ENCODE measurements at regions not wholly inside any gene's neighbourhood (a gene's known extent, or its start where the extent isn't known, plus 50 kb on each side); places are given as distances from the start of the nearest gene placed in this dataset.

- TF ChIP-seq, protein P1, sequence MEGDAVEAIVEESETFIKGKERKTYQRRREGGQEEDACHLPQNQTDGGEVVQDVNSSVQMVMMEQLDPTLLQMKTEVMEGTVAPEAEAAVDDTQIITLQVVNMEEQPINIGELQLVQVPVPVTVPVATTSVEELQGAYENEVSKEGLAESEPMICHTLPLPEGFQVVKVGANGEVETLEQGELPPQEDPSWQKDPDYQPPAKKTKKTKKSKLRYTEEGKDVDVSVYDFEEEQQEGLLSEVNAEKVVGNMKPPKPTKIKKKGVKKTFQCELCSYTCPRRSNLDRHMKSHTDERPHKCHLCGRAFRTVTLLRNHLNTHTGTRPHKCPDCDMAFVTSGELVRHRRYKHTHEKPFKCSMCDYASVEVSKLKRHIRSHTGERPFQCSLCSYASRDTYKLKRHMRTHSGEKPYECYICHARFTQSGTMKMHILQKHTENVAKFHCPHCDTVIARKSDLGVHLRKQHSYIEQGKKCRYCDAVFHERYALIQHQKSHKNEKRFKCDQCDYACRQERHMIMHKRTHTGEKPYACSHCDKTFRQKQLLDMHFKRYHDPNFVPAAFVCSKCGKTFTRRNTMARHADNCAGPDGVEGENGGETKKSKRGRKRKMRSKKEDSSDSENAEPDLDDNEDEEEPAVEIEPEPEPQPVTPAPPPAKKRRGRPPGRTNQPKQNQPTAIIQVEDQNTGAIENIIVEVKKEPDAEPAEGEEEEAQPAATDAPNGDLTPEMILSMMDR (IDR thresholded peaks at IDR 0.05 in 2 of 3, conservative IDR thresholded peaks at IDR 0.05 in 1 of 3; ENCODE audit: control insufficient read depth in 2 of 3, extremely low read depth in 1 of 3, insufficient read depth in 1 of 3, low read depth in 3 of 3, low read length in 3 of 3): no peak
- TF ChIP-seq SUPT20H (IDR thresholded peaks at IDR 0.05; ENCODE audit: borderline replicate concordance, control insufficient read depth, low read depth, low read length) (no peak), BHLHE40 (IDR thresholded peaks at IDR 0.05; ENCODE audit: borderline replicate concordance in 1 of 2, low read depth in 2 of 2, low read length in 1 of 2) (no peak), RBBP5 (conservative IDR thresholded peaks at IDR 0.05) (no peak), POU2F2 (IDR thresholded peaks at IDR 0.05; ENCODE audit: borderline replicate concordance, low read depth, low read length) (no peak)
These were observed 315.2 kb upstream of the CHAC2 start (continued) for GRCh38 chr2:53452400-53452799.

DNA sequence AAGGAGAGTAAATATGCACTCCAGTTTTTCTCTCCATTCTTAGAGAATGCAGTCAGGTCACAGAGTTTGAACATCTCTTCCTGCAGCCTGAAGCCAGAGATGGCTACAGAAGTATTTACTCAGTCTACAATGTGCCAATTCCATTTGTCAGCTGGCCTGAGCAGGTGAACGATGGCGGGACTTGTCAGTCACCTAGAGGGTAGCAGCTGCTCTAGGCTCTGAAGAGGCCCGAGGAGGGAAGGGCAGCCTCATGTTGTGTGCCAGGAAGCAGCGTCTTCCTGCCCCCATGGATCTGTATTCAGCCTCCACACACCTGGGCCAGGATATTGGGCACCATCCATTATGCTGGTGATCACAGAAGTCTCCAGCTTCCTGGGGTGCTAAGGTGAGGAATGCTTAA lies 316.7 kb upstream of the CHAC2 start:
- Histone ChIP-seq H3K79me2 (ENCODE audit: control insufficient read depth, insufficient read depth, low read length) (no peaks in the 10 kb centered on the region), H3K27ac (ENCODE audit: control insufficient read depth, insufficient read depth) (no peak overlapping the region), H3K4me1 (ENCODE audit: control insufficient read depth, insufficient read depth, low read length) (no peaks in the 10 kb centered on the region), H3K27me3 (replicated peaks in 1 of 2; ENCODE audit: control insufficient read depth in 2 of 2, insufficient read depth in 2 of 2, low read length in 1 of 2) (no peaks in the 10 kb centered on the region), H3K9me3 (replicated peaks; ENCODE audit: control insufficient read depth, insufficient read depth, low read length) (no peaks in the 10 kb centered on the region), H3K9ac (ENCODE audit: control insufficient read depth, insufficient read depth, low read length) (no peak overlapping the region), H4K20me1 (ENCODE audit: control insufficient read depth, insufficient read depth) (no peaks in the 10 kb centered on the region), H2AFZ (ENCODE audit: control insufficient read depth, low read depth, low read length) (no peak overlapping the region), H3K4me3 (no peak overlapping the region), H3K4me2 (ENCODE audit: control insufficient read depth, insufficient read depth) (no peak overlapping the region), H3K36me3 (ENCODE audit: control insufficient read depth in 2 of 2, insufficient read depth in 2 of 2, low read length in 1 of 2) (no peaks in the 10 kb centered on the region)
- ChIA-PET SMC1A (ENCODE audit: uncharacterized antibody, unreplicated experiment) (no interaction called here), RAD21 (ENCODE audit: unreplicated experiment) (no interaction called here), CTCF (no interaction called here), POLR2A (no interaction called here)
- no TSS peak for BruUV-seq (replicated peaks)
- TF ChIP-seq, protein P2, sequence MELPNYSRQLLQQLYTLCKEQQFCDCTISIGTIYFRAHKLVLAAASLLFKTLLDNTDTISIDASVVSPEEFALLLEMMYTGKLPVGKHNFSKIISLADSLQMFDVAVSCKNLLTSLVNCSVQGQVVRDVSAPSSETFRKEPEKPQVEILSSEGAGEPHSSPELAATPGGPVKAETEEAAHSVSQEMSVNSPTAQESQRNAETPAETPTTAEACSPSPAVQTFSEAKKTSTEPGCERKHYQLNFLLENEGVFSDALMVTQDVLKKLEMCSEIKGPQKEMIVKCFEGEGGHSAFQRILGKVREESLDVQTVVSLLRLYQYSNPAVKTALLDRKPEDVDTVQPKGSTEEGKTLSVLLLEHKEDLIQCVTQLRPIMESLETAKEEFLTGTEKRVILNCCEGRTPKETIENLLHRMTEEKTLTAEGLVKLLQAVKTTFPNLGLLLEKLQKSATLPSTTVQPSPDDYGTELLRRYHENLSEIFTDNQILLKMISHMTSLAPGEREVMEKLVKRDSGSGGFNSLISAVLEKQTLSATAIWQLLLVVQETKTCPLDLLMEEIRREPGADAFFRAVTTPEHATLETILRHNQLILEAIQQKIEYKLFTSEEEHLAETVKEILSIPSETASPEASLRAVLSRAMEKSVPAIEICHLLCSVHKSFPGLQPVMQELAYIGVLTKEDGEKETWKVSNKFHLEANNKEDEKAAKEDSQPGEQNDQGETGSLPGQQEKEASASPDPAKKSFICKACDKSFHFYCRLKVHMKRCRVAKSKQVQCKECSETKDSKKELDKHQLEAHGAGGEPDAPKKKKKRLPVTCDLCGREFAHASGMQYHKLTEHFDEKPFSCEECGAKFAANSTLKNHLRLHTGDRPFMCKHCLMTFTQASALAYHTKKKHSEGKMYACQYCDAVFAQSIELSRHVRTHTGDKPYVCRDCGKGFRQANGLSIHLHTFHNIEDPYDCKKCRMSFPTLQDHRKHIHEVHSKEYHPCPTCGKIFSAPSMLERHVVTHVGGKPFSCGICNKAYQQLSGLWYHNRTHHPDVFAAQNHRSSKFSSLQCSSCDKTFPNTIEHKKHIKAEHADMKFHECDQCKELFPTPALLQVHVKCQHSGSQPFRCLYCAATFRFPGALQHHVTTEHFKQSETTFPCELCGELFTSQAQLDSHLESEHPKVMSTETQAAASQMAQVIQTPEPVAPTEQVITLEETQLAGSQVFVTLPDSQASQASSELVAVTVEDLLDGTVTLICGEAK (IDR thresholded peaks at IDR 0.05; ENCODE audit: borderline replicate concordance): no peak
- TF ChIP-seq ZNF622 (IDR thresholded peaks at IDR 0.05): no peak
- no peak for TF ChIP-seq KDM1A (IDR thresholded peaks at IDR 0.05; ENCODE audit: borderline replicate concordance)
- no peak for TF ChIP-seq NR2C2 (IDR thresholded peaks at IDR 0.05; ENCODE audit: borderline replicate concordance, control insufficient read depth, insufficient read length, low read depth)
- TF ChIP-seq, protein P3, sequence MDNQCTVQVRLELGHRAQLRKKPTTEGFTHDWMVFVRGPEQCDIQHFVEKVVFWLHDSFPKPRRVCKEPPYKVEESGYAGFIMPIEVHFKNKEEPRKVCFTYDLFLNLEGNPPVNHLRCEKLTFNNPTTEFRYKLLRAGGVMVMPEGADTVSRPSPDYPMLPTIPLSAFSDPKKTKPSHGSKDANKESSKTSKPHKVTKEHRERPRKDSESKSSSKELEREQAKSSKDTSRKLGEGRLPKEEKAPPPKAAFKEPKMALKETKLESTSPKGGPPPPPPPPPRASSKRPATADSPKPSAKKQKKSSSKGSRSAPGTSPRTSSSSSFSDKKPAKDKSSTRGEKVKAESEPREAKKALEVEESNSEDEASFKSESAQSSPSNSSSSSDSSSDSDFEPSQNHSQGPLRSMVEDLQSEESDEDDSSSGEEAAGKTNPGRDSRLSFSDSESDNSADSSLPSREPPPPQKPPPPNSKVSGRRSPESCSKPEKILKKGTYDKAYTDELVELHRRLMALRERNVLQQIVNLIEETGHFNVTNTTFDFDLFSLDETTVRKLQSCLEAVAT (IDR thresholded peaks at IDR 0.05): no peak
- TF ChIP-seq ZBED1 (IDR thresholded peaks at IDR 0.05; ENCODE audit: borderline replicate concordance): no peak
- no peak for TF ChIP-seq ZNF24 (IDR thresholded peaks at IDR 0.05)
- TF ChIP-seq JUND (IDR thresholded peaks at IDR 0.05; ENCODE audit: low read depth, low read length): no peak
- TF ChIP-seq CHD2 (IDR thresholded peaks at IDR 0.05; ENCODE audit: borderline replicate concordance, low read depth, low read length): no peak
- no peak for TF ChIP-seq TAF1 (IDR thresholded peaks at IDR 0.05; ENCODE audit: borderline replicate concordance, low read depth, low read length)
- no peak for TF ChIP-seq IRF4 (IDR thresholded peaks at IDR 0.05; ENCODE audit: low read depth, low read length)
- TF ChIP-seq SMC3 (IDR thresholded peaks at IDR 0.05; ENCODE audit: borderline replicate concordance, low read length): no peak
- TF ChIP-seq CBX5 (IDR thresholded peaks at IDR 0.05; ENCODE audit: low read depth): no peak
- no peak for DNase-seq (ENCODE audit: low read depth, low spot score)
- ATAC-seq: no peak
- no peak for FAIRE-seq
- 22% methylated on average over 4 of the region's 4 CpGs for WGBS (ENCODE audit: insufficient coverage, insufficient replicate concordance, low lambda C conversion rate, missing lambda C conversion rate)
- in situ Hi-C loops (cut with MboI): no loop called here
- intact Hi-C loops (cut with micrococcal nuclease; ENCODE audit: unreplicated experiment): no loop called here
